Cardiac muscle cell (in vitro differentiated cells and primary cell): ENCODE measurements at regions not wholly inside any gene's neighbourhood (a gene's known extent, or its start where the extent isn't known, plus 50 kb on each side); places are given as distances from the start of the nearest gene placed in this dataset.

Source experiments
- DNase-seq, 2 donors: peaks; one replicate each; pipeline versions ENCODE4 v3.0.0 to v3.0.0-alpha.2; 2010 to 2017; ENCODE audit warnings: low read depth in 1 of 2, low spot score in 1 of 2
- H3K27ac ChIP-seq: fragments of 200-600 bp; sonication (generic); 2 replicates; pipeline ENCODE4 v1.5.1; 2016
- H3K27me3 ChIP-seq: fragments of 200-600 bp; sonication (generic); 2 replicates; pipeline ENCODE4 v1.6.0; 2016; ENCODE audit warnings: control low read depth
- H3K36me3 ChIP-seq: fragments of 200-600 bp; sonication (generic); 2 replicates; pipeline ENCODE4 v1.5.1; 2016; ENCODE audit warnings: control low read depth
- H3K4me1 ChIP-seq: fragments of 200-600 bp; sonication (generic); 2 replicates; pipeline ENCODE4 v1.8.1; 2017; ENCODE audit warnings: low read depth, mild to moderate bottlenecking, mixed run types
- H3K4me3 ChIP-seq: fragments of 200-600 bp; sonication (generic); 2 replicates; pipeline ENCODE4 v1.5.1; 2016; ENCODE audit warnings: mild to moderate bottlenecking
- H3K9me3 ChIP-seq: fragments of 200-600 bp; sonication (generic); 2 replicates; pipeline ENCODE4 v1.5.1; 2017; ENCODE audit warnings: low read depth, mild to moderate bottlenecking, control low read depth
- TF ChIP-seq, protein P1 (sequence below): IDR thresholded peaks from 2 replicates; pipeline ENCODE4 v1.5.1; 2012; ENCODE audit warnings: low read depth, mild to moderate bottlenecking, low read length

DNA sequence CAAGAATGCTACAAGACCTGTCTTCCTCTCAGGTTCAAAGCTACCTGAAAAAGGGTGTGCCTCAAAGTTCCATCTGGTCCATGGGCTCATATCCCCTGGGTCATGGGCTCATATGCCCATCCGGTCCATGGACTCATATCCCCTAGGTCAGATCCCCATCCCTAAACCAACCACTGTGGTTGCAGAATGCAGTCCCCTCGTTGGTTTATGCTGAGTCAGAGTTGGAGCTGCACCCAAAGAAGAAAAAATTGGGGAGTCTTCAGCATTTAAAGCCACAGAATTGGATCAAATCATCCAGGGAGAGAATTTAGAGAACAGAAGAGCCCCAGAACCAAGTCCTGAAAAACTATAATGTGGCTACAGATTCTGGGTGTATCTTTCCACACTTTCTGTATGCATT lies 71.5 kb upstream of the IL12A start:
- TF ChIP-seq, protein P1, sequence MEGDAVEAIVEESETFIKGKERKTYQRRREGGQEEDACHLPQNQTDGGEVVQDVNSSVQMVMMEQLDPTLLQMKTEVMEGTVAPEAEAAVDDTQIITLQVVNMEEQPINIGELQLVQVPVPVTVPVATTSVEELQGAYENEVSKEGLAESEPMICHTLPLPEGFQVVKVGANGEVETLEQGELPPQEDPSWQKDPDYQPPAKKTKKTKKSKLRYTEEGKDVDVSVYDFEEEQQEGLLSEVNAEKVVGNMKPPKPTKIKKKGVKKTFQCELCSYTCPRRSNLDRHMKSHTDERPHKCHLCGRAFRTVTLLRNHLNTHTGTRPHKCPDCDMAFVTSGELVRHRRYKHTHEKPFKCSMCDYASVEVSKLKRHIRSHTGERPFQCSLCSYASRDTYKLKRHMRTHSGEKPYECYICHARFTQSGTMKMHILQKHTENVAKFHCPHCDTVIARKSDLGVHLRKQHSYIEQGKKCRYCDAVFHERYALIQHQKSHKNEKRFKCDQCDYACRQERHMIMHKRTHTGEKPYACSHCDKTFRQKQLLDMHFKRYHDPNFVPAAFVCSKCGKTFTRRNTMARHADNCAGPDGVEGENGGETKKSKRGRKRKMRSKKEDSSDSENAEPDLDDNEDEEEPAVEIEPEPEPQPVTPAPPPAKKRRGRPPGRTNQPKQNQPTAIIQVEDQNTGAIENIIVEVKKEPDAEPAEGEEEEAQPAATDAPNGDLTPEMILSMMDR: no peak

DNA sequence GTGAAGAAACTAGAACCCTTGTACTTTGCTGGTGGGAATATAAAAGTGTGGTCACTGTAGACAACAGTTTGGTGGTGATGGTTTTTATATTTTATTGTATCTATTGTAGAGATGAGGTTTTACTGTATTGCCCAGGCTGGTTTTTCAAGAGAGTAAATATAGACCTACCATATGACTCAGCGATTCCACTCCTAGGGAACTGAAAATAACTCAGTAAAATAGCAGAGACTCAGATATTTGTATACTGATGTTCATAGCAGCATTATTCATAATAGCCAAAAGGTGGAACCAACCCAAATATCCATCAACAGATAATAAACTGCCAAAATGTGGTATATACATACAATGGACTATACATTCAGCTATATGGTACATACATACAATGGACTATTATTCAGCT lies 68.8 kb upstream of the IL12A start:
- H3K9me3 ChIP-seq: no peaks in the 10 kb centered on the region

More for the DNA sequence above, 71.5 kb upstream of the IL12A start:
- Histone ChIP-seq H3K27me3 (no peaks in the 10 kb centered on the region), H3K27ac (no peak overlapping the region), H3K4me3 (no peak overlapping the region), H3K36me3 (no peaks in the 10 kb centered on the region), H3K9me3 (no peaks in the 10 kb centered on the region), H3K4me1 (no peaks in the 10 kb centered on the region)
- no peak for DNase-seq

DNA sequence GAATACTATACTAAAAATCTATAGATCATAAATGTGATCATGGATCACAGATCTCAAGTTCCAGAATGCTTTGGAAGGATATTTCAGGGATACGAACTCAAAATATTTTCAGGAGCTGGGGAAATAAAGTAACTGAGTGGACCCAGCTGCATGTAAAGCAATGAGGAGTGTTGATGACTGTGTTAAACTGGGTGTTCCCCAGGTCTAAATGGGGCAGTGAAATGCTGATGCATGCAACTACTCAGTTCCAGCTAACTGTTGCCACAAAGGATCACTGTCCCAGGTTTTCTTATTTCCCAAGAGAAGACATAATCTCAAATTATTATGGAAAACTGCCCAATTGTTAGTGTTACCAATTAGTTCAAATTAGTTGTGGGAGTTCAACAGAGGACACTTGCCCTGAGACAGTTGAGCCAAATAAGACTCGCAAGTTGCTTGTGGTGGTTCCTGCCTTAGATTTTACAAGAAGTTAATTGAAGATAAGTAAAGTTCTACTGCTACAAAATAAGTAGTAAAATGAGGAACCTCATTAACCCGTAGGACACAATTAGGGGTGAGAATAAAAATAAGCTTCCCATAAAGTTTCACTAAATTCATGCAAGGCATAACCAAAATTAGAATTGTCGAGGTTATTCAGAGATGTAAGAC lies 66.3 kb upstream of the IL12A start:
- no peaks in the 10 kb centered on the region for H3K4me1 ChIP-seq
- TF ChIP-seq, protein P1: no peak
- no peak overlapping the region for H3K4me3 ChIP-seq
- H3K36me3 ChIP-seq: no peaks in the 10 kb centered on the region
- H3K27me3 ChIP-seq: no peaks in the 10 kb centered on the region
- no peaks in the 10 kb centered on the region for H3K9me3 ChIP-seq
- no peak overlapping the region for H3K27ac ChIP-seq
- no peak for DNase-seq

More for the DNA sequence above, 68.8 kb upstream of the IL12A start:
- H3K4me3 ChIP-seq: no peak overlapping the region
- no peak overlapping the region for H3K27ac ChIP-seq
- no peaks in the 10 kb centered on the region for H3K4me1 ChIP-seq
- TF ChIP-seq, protein P1: no peak
- H3K36me3 ChIP-seq: no peaks in the 10 kb centered on the region
- no peak for DNase-seq
- no peaks in the 10 kb centered on the region for H3K27me3 ChIP-seq

DNA sequence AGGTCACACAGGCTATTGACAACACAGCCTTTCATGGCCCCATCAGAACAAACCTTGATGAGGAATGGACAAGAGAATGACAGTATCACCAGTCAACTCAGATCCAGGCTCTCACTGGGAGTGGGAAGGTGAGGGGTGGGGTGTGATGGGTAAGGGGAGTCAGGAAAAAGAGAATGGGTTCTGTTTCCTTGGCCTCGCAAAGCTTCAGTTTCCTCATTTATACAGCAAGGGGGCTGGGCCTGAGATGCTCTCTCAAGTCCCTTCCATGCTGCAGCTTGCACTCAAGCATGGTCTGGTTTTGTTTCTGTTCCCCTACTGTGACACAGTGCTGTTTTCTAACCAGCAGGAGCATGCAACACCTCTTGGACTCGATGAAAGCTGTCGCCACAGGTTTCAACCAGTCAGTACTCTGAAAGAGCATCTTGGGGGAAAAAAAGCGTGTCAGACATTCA lies 65.7 kb upstream of the IL12A start:
- DNase-seq: no peak
- Histone ChIP-seq H3K9me3 (no peaks in the 10 kb centered on the region), H3K36me3 (no peaks in the 10 kb centered on the region), H3K4me3 (no peak overlapping the region), H3K27me3 (no peaks in the 10 kb centered on the region), H3K27ac (no peak overlapping the region), H3K4me1 (no peaks in the 10 kb centered on the region)
- TF ChIP-seq, protein P1: no peak

DNA sequence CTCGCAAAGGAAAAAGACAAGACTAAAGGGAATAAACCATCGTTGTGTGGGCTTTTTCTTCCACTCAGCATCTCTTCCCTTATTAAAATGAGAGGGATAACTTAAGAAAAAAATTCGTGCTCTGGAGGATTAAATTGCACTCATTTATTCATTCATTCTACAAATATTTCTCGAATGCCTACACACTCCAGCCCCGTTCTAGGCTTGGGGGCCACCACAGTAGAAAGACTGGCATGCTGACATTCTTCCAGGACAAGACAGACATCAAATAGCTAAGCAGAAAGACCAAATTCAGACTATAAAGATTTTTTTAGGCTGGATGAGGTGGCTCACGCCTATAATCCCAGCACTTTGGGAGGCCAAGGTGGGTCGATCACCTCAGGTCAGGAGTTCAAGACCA lies 65.3 kb upstream of the IL12A start:
- no peak for DNase-seq
- Histone ChIP-seq H3K9me3 (no peaks in the 10 kb centered on the region), H3K27ac (no peak overlapping the region), H3K4me3 (no peak overlapping the region), H3K4me1 (no peaks in the 10 kb centered on the region), H3K27me3 (no peaks in the 10 kb centered on the region), H3K36me3 (no peaks in the 10 kb centered on the region)
- TF ChIP-seq, protein P1: no peak

DNA sequence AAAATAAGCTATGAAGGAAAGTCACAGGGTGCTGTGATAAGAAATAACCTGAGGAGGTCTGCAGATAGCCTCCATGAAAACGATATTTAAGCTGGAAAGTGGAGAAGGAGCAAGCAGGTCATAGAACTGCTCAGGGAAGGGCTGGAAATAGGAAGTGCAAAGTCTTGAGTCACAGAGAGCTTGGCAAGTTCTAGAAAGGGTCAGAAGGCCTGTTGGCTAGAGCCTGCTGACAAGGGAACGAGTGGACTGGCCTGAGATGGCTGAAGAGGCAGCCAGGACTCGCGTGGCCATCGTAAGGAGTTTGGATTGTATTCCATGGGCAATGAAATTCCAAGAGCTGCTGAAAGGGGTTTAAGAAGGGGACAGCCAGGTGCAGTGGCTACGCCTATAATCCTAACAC lies 64.7 kb upstream of the IL12A start:
- TF ChIP-seq, protein P1: no peak
- Histone ChIP-seq H3K27ac (no peak overlapping the region), H3K27me3 (no peaks in the 10 kb centered on the region), H3K4me3 (no peak overlapping the region), H3K9me3 (no peaks in the 10 kb centered on the region), H3K36me3 (no peaks in the 10 kb centered on the region), H3K4me1 (no peaks in the 10 kb centered on the region)
- DNase-seq: no peak
